ENCODE measurements at regions not wholly inside any gene's neighbourhood (a gene's known extent, or its start where the extent isn't known, plus 50 kb on each side); places are given as distances from the start of the nearest gene placed in this dataset.

DNA sequence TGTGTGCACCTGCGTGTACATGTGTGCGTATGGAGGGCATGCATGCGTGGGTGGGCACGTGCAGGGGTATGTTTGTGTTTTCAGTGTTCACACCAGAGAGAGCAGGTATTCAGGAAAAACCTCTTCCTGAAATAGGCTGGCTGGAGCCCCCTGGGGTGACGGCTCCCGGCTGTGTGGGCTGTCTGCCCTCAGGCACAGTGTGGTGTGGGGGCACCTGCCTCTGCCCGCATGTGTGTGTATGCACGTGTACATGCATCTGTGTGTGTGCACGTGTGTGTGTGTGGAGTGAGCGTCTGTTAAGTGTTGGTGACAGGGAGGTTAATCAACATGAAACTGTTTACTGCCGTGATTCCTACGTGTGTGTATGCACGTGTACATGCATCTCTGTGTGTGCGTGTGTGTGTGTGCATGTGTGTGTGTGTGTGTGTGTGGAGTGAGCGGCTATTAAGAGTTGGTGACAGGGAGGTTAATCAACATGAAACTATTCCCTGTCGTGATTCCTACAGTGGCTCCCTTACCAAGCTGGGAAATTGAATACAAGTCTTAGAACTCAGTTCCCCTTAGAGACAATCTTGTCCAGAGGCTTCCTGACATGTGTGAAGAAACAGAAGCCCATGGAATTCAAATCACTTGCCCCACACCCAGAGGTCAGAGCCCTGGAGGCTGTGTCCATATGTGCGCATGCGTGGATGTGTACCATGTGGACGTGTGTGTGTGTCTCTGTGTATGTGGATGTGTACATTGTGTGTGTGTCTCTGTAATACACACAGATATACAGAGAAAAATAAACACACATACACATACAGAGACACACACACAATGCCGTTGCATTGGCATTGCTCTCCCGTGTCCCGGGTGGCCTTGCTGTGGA is 372.4 kb upstream of the IRX4 start:
- no peak for DNase-seq

DNA sequence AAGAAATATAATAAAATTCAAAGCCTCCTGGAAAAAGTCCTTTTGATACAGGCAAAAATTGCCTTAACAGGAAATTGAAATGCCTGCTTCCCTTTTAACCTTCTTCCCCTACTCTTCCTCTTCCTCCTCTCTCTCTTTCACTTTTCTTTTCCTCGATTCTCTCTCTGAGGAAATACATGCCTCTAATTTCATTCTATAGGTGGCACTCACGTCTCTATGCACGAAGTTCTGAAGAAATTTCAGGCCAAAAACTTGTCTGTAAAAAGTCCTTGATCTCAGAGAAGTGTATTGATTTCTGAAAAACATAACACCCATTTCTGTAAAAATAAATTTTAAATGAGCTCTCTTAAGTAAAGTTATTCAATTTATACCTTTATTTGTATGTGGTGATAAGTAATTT is 371.7 kb upstream of the IRX4 start:
- no peak for DNase-seq

DNA sequence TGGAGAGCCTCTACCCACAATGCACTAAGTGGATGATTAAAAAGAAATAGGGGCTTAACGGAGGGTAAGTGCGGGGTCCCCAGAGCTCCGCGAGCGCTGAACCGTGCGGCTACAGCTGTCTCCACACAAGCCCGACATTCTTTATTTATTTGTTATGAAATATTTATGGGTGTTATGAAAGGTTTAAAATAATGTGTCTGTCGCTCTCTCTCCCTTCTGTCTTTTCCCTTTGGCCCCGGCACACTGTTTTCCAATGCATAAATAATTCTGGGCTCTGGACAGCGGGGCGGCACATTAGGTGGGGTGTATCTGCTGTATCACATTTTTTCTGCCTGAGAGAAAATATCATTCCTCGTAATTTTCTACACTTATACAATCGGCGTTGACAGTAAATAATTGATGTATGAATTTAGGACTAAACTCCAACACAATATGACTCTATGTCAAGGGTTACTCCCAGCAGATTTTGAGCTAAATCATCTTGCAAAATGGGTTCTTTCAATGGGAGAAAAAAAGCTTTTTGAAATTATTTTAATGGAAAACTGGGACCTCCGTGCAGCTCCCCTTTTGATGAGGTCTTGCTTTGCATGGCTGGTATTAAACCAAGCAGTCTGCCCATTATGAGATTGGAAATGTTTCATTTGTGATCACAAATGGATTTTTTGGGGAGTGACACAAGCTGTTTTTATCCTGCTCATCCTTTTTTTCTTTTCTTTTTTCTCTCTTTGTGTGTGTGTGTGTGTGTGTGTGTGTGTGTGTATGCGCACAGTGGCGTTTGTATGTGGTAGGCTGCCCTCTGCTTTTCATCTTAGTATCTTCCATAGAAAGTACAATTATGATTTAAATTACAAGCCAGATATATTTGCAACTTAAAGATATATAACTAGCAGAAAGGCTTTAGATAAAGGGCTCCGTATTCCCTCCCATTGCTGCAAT is 370.6 kb upstream of the IRX4 start:
- no peak for DNase-seq

- no peak for DNase-seq
Measured at GRCh38 chr5:2251751-2252150, 369.0 kb upstream of the IRX4 start.

DNA sequence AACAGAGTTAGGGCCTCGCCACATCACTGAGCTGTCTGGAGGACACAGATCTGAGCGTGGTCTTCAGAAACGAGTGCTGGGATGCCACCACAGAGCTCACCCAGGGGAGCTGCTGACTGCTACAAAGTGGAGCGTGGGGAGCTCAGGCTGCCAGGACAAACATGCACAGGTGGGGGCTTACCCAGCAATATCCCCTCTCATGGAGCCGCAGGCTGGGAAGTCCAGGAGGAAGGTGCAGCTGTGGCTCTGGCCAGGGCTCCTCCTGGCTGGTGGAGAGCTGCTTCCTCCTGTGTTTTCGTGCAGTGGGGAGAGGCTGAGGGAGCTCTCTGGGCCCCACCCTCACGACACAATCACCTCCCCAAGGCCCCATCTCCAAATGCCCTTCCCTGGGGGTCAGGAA is 368.6 kb upstream of the IRX4 start:
- DNase-seq: no peak

DNA sequence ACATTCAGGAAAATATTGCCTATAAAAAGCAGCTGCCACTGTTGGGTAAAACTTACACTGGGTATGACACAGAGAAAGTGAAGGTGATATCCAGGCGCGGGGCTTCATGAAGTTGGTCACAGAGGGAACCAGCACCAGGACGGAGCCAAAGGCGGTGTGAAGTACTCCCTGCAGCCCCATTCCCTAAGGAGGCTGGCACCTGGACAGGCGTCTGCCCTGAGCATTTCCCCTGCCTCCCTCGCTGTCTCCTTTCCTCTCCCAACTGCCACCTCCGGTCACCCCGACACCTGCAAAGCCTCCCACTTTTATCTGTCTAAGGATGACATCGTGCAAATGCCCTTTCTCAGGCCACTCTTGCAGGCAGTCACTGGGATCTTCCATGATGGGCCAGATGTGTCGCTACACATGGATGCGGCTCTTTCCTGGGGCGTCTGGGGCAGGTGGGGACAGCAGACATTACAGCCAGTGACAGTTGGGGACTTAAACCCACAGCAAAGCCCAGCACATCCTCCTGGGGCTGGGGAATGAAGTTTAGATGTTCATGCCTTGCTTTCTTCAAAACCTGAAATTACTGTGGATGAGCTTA is 367.7 kb upstream of the IRX4 start:
- no peak for DNase-seq

- no peak for DNase-seq
Measured at GRCh38 chr5:2249442-2249841, 366.7 kb upstream of the IRX4 start.

GRCh38 chr5:2249026-2249425 is 366.3 kb upstream of the IRX4 start:
- no peak for DNase-seq

GRCh38 chr5:2242539-2242938 is 359.8 kb upstream of the IRX4 start:
- DNase-seq: no peak

DNA sequence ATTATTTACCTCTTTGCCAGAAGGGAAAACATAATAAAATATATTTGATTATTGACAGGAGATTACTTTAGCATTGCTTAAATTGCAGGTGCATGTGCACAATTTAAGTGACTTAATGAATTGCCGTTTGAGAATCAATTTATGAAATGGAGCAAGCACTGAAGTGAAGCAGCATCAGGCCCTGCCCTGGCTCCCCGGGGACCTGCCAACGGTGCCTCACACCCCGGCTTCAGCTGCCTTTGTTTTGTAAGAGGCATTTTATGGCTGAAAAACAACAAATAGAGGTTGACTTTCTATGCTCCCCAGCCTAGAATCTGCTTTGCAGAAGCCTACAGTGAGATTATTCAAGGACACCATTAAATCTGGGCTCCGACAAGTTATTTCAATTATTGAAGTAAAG is 359.1 kb upstream of the IRX4 start:
- DNase-seq: no peak

DNA sequence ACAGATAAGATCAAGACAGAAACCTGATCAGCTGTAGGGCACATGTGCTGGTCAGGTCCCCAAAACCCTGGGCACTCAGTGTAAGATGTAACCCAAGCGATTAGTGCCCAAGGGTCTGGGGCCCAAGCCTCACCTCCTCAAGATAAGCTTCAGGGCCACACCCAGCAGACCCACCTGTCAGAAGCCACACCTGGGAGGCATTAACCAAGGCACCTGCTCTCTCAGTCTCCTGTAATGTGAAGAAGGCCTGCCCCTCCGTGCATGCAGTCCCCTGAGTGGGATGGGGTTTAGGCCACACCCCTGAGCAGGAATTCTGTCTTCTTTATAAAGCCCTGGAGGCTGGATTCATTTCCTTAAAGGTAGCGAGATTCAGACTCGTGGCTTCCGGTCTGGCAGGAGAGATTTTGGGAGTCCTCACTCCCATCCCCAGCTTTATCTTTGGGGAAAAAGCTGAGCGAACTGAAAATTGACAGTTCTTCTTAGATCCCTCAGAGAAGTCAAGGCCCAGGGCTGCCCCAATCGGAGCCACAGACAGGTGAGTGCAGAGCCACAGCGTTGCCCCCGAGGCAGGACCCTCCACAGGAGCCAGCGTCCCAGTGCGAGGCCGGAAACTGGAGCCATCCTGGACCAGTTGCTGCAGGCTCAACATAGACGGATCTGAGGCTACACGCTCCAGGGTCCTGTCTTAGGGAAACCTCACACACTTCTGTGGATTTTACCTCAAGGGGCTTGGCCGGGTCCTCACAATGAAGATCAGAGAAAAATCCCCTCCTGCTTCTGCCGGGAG is 357.6 kb upstream of the IRX4 start:
- DNase-seq: no peak

DNA sequence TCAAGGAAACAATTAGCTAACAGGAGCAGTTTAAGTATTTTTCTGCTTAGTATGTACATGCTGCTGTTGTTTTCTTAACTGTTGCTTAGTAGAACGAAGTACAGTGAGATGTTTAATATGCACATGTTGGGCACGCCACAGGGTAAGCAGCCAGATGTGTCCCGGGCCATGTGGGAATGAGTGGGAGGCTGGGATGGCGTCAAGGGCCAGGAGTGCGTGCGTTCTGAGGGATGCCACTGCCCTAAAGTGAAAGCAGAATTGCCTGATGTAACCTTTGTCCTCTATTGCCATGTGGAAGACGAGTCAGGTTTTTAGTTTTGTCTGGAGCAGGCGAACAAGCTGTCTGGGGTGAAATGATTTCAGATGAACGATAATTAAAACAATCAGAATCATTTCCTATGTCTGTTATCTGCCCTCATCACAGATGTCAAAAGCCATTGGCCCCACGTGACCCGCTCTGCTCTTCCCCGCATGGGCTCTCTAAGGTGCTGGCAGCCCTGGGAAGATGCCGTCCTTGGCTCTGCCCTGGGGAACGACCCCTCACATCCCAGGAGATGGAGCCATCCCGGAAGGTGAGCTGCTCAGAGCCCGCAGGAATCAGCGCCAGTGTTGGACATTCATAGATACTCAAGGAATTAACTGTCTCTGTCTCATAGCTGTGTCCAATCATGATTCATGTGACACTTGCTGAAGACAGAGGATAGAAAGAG is 356.6 kb upstream of the IRX4 start:
- no peak for DNase-seq

GRCh38 chr5:2238732-2239131 is 356.0 kb upstream of the IRX4 start:
- no peak for DNase-seq

GRCh38 chr5:2227433-2227832 is 344.7 kb upstream of the IRX4 start:
- DNase-seq: no peak

DNA sequence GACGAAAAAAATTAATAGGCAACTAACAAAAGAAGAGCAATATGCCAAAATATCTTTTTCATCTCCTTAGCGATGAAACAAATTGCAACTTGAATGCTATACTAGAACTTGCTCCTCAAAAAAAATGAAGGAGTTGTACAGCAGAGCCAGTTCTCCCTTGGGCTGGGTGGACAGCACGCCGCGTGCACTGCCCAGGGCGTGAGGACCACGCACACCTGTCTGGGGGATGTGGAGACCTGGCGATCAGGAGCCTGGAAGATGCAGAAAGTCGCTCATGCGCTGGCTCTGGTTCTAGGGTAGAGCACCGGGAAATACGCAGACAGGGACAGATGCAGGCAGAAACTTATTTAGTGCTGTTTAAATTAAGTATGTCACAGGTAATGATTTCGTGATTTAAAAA is 342.0 kb upstream of the IRX4 start:
- no peak for DNase-seq

DNA sequence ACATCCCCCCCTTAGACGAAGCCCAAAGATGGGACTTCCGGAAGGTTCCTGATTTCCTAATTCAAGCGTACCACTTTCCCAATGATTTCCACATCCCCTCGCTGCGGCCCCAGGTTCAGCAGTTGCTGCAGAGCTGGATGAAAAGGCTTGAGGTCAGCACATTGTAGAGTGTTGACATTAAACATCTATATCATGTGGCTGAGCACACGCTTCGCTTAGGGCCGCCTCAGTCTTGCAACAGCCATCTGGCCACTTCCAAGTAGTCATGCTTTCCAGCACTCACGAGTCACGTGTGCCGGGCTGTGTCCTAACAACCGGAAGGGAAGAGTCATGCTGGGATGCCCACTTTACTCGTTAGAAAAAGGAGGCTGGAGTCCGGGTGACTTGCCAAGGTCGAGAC is 340.6 kb upstream of the IRX4 start:
- no peak for DNase-seq

DNA sequence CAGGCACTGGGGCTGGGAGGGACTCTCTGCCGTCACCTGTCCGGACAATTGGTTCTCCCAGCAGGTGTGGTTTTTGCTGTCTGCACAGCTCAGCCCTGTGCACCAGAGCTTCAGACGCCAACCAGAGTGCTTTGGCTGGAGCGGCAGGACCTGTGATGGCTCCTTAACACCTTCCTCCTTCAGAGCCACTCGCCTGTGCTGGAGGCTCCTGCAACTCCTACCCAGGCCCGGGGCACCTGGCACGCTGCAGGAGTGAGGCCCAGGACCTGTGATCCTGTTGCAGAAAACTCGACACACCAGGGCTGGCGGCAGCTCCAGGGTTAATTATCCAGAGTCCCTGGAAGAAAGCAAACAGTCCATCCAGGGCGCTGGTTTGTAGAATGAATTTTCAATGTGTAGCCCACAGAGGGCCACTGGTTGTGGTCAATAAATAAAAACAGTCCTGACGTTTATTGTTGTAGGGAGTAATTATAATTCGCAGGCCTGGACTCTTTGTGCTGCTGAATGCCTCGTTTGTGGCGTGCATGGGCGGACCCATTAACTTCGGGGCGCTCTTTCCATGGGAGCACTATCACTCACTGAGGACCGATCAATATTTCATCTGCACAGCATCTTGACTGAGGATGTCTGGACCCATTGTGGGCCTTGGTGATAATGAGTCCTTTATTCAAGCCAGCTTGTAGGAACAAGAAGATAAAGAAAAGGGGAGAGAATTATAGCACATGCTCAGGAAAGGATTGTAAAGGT is 339.7 kb upstream of the IRX4 start:
- DNase-seq: no peak

DNA sequence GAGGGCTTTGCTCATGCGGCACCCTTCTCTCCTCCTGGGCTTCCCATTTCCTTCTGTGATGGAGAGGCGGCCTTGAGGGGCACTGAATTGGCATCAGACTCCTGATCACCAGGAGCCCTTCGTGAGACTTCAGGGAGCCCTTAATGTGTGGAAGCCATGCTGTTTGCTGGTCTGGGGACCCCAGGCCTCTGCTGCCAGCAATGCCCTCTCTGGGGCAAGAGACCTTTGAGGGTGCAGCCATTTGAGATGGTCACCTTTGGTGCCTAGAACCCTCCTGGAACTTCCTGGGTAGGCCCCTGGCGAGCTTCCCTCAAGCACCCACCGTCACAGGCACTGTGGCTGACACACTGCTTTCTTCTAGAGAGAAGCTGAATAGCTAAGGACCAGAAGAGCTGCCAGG is 338.7 kb upstream of the IRX4 start:
- no peak for DNase-seq

DNA sequence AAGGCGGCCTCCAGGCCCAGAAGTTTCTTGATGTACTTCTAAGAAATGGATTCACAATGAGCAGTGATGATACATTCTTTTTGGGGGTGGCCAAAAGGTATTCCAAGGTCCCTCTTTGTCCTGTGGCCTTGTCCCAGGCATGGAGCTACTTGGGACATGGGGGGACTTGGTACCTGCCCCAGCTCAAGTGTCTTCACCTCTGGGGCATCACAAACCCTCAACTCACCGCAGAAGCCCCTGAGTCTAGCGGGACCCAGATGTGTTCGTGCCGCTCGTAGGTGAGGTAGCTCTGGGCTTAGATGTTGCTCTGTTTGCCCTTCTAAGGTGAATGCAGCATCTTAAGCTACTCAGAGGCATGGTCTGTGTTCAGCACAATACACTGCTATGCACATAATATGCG is 338.0 kb upstream of the IRX4 start:
- DNase-seq: no peak

GRCh38 chr5:2219149-2219776 is 336.5 kb upstream of the IRX4 start:
- no peak for DNase-seq

GRCh38 chr5:2217219-2217618 is 334.5 kb upstream of the IRX4 start:
- no peak for DNase-seq

Measured in NCI-H1436 (cell line).